B cell (primary cell): ENCODE measurements at regions not wholly inside any gene's neighbourhood (a gene's known extent, or its start where the extent isn't known, plus 50 kb on each side); places are given as distances from the start of the nearest gene placed in this dataset.

Experiments
- ATAC-seq: fragments of 200-7000 bp; cut with Tn5 transposase; one replicate; pipeline ENCODE4 v1.10.0; 2021; ENCODE audit warnings: low read depth, mild to moderate bottlenecking, moderate number of reproducible peaks, moderate library complexity
- CTCF ChIA-PET: fragments of 350-600 bp; sonication (Branson Sonifier 250); formaldehyde crosslinking; loops from one replicate; lab custom pipeline; 2021; ENCODE audit warnings: antibody characterized with exemption, inconsistent platforms; lab: Charles Lee
- POLR2A ChIA-PET: fragments of 350-600 bp; sonication (Branson Sonifier 250); formaldehyde crosslinking; loops from one replicate; lab custom pipeline; 2021; ENCODE audit warnings: antibody characterized with exemption; lab: Charles Lee
- DNase-seq: peaks from one replicate; pipeline ENCODE4 v3.0.0; 2013
- H2AFZ ChIP-seq: 2 replicates; pipeline ENCODE4 v1.6.1; 2012; ENCODE audit warnings: mild to moderate bottlenecking, low read depth, low read length; ENCODE audit not compliant: insufficient read depth, poor library complexity, severe bottlenecking
- H3K27ac ChIP-seq, 2 donors: 1 replicate in 1 of 2; 2 replicates in 1 of 2; pipeline ENCODE4 v1.5.1; 2012 to 2013; ENCODE audit warnings: low read length in 2 of 2, mild to moderate bottlenecking in 2 of 2, moderate library complexity in 1 of 2
- H3K27me3 ChIP-seq, 4 experiments: fragments of 200-600 bp in 1 of 4; sonication (generic) in 1 of 4; replicated peaks in 1 of 4; 1 replicate in 2 of 4; 2 replicates in 2 of 4; pipeline versions ENCODE4 v1.6.1 to v1.7.0; 2013 to 2016; ENCODE audit warnings: low read length in 3 of 4, mild to moderate bottlenecking in 2 of 4, mixed read lengths in 1 of 4, moderate library complexity in 1 of 4; ENCODE audit not compliant: insufficient read depth in 4 of 4, control insufficient read depth in 3 of 4; ENCODE audit errors: control extremely low read depth in 1 of 4
- H3K36me3 ChIP-seq, 2 experiments: replicated peaks in 1 of 2; 1 replicate in 1 of 2; 2 replicates in 1 of 2; pipeline versions ENCODE4 v1.6.1 to v1.7.1; 2013; ENCODE audit warnings: low read length in 1 of 2; ENCODE audit not compliant: insufficient read depth in 2 of 2, control insufficient read depth in 1 of 2; ENCODE audit errors: control extremely low read depth in 1 of 2, extremely low read depth in 1 of 2
- H3K4me1 ChIP-seq, 2 donors: fragments of 200-600 bp in 1 of 2; sonication (generic) in 1 of 2; 1 replicate in 1 of 2; 2 replicates in 1 of 2; pipeline versions ENCODE4 v1.5.1 to v1.6.1; 2013 to 2017; ENCODE audit warnings: low read length in 2 of 2; ENCODE audit not compliant: control insufficient read depth in 2 of 2, insufficient read depth in 2 of 2
- H3K4me2 ChIP-seq: replicated peaks from 2 replicates; pipeline ENCODE3; 2012; ENCODE audit warnings: mild to moderate bottlenecking, low read depth, low read length; ENCODE audit not compliant: poor library complexity, severe bottlenecking
- H3K4me3 ChIP-seq, 5 experiments: fragments of 200-600 bp in 1 of 5; sonication (generic) in 1 of 5; 1 replicate in 3 of 5; 2 replicates in 2 of 5; pipeline versions ENCODE4 v1.5.1 to v1.7.0; 2011 to 2016; ENCODE audit warnings: low read length in 4 of 5, mild to moderate bottlenecking in 4 of 5, low read depth in 2 of 5, control low read depth in 1 of 5, moderate library complexity in 1 of 5; ENCODE audit not compliant: insufficient read depth in 1 of 5; ENCODE audit errors: control extremely low read depth in 1 of 5, extremely low read depth in 1 of 5
- H3K79me2 ChIP-seq: fragments of 200-600 bp; sonication (generic); one replicate; pipeline ENCODE4 v1.6.0; 2016; ENCODE audit warnings: low read length; ENCODE audit not compliant: control insufficient read depth, insufficient read depth
- H3K9ac ChIP-seq: fragments of 200-600 bp; sonication (generic); 2 replicates; pipeline ENCODE4 v1.6.1; 2017; ENCODE audit warnings: mild to moderate bottlenecking, low read length, moderate library complexity
- H3K9me3 ChIP-seq, 3 donors: one replicate each; pipeline versions ENCODE4 v1.6.1 to v1.7.1; 2013; ENCODE audit warnings: low read length in 2 of 3; ENCODE audit not compliant: control insufficient read depth in 2 of 3, insufficient read depth in 1 of 3; ENCODE audit errors: control extremely low read depth in 1 of 3
- H4K20me1 ChIP-seq: 2 replicates; pipeline ENCODE4 v1.6.0; 2012; ENCODE audit warnings: mild to moderate bottlenecking, low read length; ENCODE audit not compliant: insufficient read depth, control insufficient read depth, poor library complexity, severe bottlenecking
- H3K27ac Mint-ChIP-seq: one replicate; pipeline ENCODE4 v1.8.0; 2021; ENCODE audit warnings: mixed read lengths
- H3K27me3 Mint-ChIP-seq: one replicate; pipeline ENCODE4 v1.8.0; 2021; ENCODE audit warnings: mixed read lengths
- H3K4me1 Mint-ChIP-seq: one replicate; pipeline ENCODE4 v1.8.0; 2021; ENCODE audit warnings: mixed read lengths
- H3K4me3 Mint-ChIP-seq: one replicate; pipeline ENCODE4 v1.8.0; 2021; ENCODE audit warnings: mixed read lengths
- H3K9me3 Mint-ChIP-seq: one replicate; pipeline ENCODE4 v1.8.0; 2022; ENCODE audit warnings: mixed read lengths; ENCODE audit not compliant: insufficient read depth
- CTCF ChIP-seq: fragments of 200-600 bp; IDR thresholded peaks from one replicate; pipeline ENCODE4 v1.8.0; 2022; ENCODE audit warnings: antibody characterized with exemption, mild to moderate bottlenecking
- EZH2 ChIP-seq: IDR thresholded peaks from 2 replicates; pipeline ENCODE4 v1.6.1; 2012; ENCODE audit warnings: borderline replicate concordance, low read depth, mild to moderate bottlenecking, moderate library complexity, low read length; ENCODE audit not compliant: insufficient read depth, poor library complexity, severe bottlenecking
- WGBS: methylation state at CpG from one replicate; pipeline ENCODE4 v1.1.5; 2013; ENCODE audit warnings: missing lambda C conversion rate; ENCODE audit not compliant: insufficient coverage; 5-methylcytosine and 5-hydroxymethylcytosine counted together
- intact Hi-C: fragments of 100-400 bp; cut with micrococcal nuclease; formaldehyde crosslinking; loops from one replicate; pipeline ENCODE4 v1.10.0; 2022

- peaks cover 0 to 4% (median 1%) of the 10 kb centered on the region in 4 experiments for H3K27me3 ChIP-seq
- H3K4me1 Mint-ChIP-seq: no peaks in the 10 kb centered on the region
- TF ChIP-seq EZH2 (no peak), CTCF (no peak)
- H3K27ac Mint-ChIP-seq: no peak overlapping the region
- H3K4me3 Mint-ChIP-seq: no peak overlapping the region
- no peaks in the 10 kb centered on the region for H4K20me1 ChIP-seq
- no peaks in the 10 kb centered on the region for H3K27me3 Mint-ChIP-seq
- no peaks in the 10 kb centered on the region for H3K9me3 Mint-ChIP-seq
- intact Hi-C loops: loop anchor here (10.0 kb wide), 1 partner anchor 361 kb away; no protein-coding TSS in a partner anchor
- ChIA-PET POLR2A (no interaction called here), CTCF (interaction anchor here (1.2 kb wide), 1 partner anchor 132 kb away, joined by 5 read pairs; no protein-coding TSS in a partner anchor)
- WGBS: 85% methylated on average over 5 of the region's 5 CpGs
- no peak overlapping the region for H3K4me2 ChIP-seq
- no peak overlapping the region for H3K9ac ChIP-seq
- H3K4me3 ChIP-seq: no peak overlapping the region
- no peak overlapping the region for H3K27ac ChIP-seq
- H2AFZ ChIP-seq: no peak overlapping the region
- no peaks in the 10 kb centered on the region for H3K9me3 ChIP-seq
- no peaks in the 10 kb centered on the region for H3K36me3 ChIP-seq
- no peaks in the 10 kb centered on the region for H3K79me2 ChIP-seq
- ATAC-seq (no peak), DNase-seq (no peak)
- no peaks in the 10 kb centered on the region for H3K4me1 ChIP-seq
Observed at GRCh38 chr12:47026291-47026690, 53.1 kb upstream of the PCED1B start.
